A549 (cell line): ENCODE measurements at regions not wholly inside any gene's neighbourhood (a gene's known extent, or its start where the extent isn't known, plus 50 kb on each side); places are given as distances from the start of the nearest gene placed in this dataset.

ENCODE experiments used
- ATAC-seq, 2 experiments: fragments of 200-7000 bp in 1 of 2; fragments of >200 bp in 1 of 2; cut with Nextera tagmentation in 1 of 2; cut with Tn5 transposase in 1 of 2; 3 replicates each; pipeline versions ENCODE4 v1.8.0 to v1.9.1; 2018 to 2020; ENCODE audit warnings: mild to moderate bottlenecking in 1 of 2, moderate library complexity in 1 of 2
- CTCF ChIA-PET: fragments of 300-600 bp; sonication (Branson Sonifier 250); formaldehyde crosslinking; extraction: SDS; loops from one replicate; lab custom pipeline; 2021; ENCODE audit warnings: antibody characterized with exemption, inconsistent platforms; lab: Yijun Ruan, JAX
- POLR2A ChIA-PET: fragments of 350-600 bp; formaldehyde crosslinking; extraction: SDS; loops from one replicate; lab custom pipeline; 2021; ENCODE audit warnings: antibody characterized with exemption, inconsistent platforms; lab: Yijun Ruan, JAX
- DNase-seq, 2 experiments: peaks; one replicate each; pipeline versions ENCODE4 v3.0.0 to v3.0.0-alpha.2; 2011 to 2016; ENCODE audit warnings: low read depth in 1 of 2, low spot score in 1 of 2
- FAIRE-seq: peaks from 2 replicates; lab custom pipeline; 2011; peaks lifted over from hg19 to GRCh38; lab: Jason Lieb, UNC
- H3K27ac ChIP-seq, 2 experiments: fragments of >200 bp; sonication (Bioruptor Twin); formaldehyde crosslinking; 3 replicates each; pipeline ENCODE4 v1.5.1; 2016 to 2017
- H3K4me1 ChIP-seq: fragments of >200 bp; sonication (Bioruptor Twin); formaldehyde crosslinking; 3 replicates; pipeline ENCODE4 v1.6.1; 2016
- H3K4me2 ChIP-seq: fragments of >200 bp; sonication (Bioruptor Twin); formaldehyde crosslinking; 3 replicates; pipeline ENCODE4 v1.6.1; 2016
- H3K4me3 ChIP-seq: fragments of >200 bp; sonication (Bioruptor Twin); formaldehyde crosslinking; 3 replicates; pipeline ENCODE4 v1.5.1; 2016
- H3K9me3 ChIP-seq: fragments of >200 bp; sonication (Bioruptor Twin); formaldehyde crosslinking; 3 replicates; pipeline ENCODE4 v1.6.1; 2016
- CTCF ChIP-seq: fragments of >200 bp; sonication (Bioruptor Twin); formaldehyde crosslinking; IDR thresholded peaks from 3 replicates; pipeline ENCODE4 v1.5.1; 2016
- EHF ChIP-seq: fragments of 250-450 bp; sonication (Bioruptor Pico); IDR thresholded peaks from 2 replicates; pipeline ENCODE4 v1.5.0; 2020; ENCODE audit warnings: mild to moderate bottlenecking
- EHMT2 ChIP-seq: fragments of 200-600 bp; sonication (generic); IDR thresholded peaks from 2 replicates; pipeline ENCODE4 v1.6.1; 2016; ENCODE audit warnings: antibody characterized with exemption, low read depth, mild to moderate bottlenecking, moderate library complexity
- FOSB ChIP-seq: fragments of 250-450 bp; sonication (Bioruptor Pico); IDR thresholded peaks from 2 replicates; pipeline ENCODE4 v1.5.0; 2020; ENCODE audit warnings: mild to moderate bottlenecking, moderate library complexity
- FOXS1 ChIP-seq: fragments of 250-450 bp; sonication (Bioruptor Pico); IDR thresholded peaks from 2 replicates; pipeline ENCODE4 v1.5.0; 2020; ENCODE audit warnings: mild to moderate bottlenecking, moderate library complexity
- GATA3 ChIP-seq: IDR thresholded peaks from 2 replicates; pipeline ENCODE4 v1.6.1; 2012; ENCODE audit warnings: borderline replicate concordance
- HMGXB4 ChIP-seq: fragments of 250-450 bp; sonication (Bioruptor Pico); IDR thresholded peaks from 2 replicates; pipeline ENCODE4 v1.5.0; 2021; ENCODE audit warnings: mild to moderate bottlenecking, moderate library complexity, borderline replicate concordance
- HOXB13 ChIP-seq: fragments of 250-450 bp; sonication (Bioruptor Pico); IDR thresholded peaks from 2 replicates; pipeline ENCODE4 v1.5.0; 2020; ENCODE audit warnings: low read depth, mild to moderate bottlenecking, moderate library complexity
- NFE2L2 ChIP-seq: fragments of 150-350 bp; conservative IDR thresholded peaks from 2 replicates; pipeline ENCODE4 v1.6.1; 2014; ENCODE audit warnings: low read length
- RAD21 ChIP-seq, 2 experiments: fragments of >200 bp in 1 of 2; sonication (Bioruptor Twin) in 1 of 2; formaldehyde crosslinking in 1 of 2; IDR thresholded peaks in 1 of 2; conservative IDR thresholded peaks in 1 of 2; 2 replicates in 1 of 2; 3 replicates in 1 of 2; pipeline ENCODE4 v1.6.1; 2012 to 2018; ENCODE audit warnings: inconsistent platforms in 1 of 2
- REST ChIP-seq: fragments of 200-600 bp; sonication (generic); IDR thresholded peaks from 2 replicates; pipeline ENCODE4 v1.6.1; 2016; ENCODE audit warnings: antibody characterized with exemption, mild to moderate bottlenecking, moderate library complexity
- SMC3 ChIP-seq: fragments of >200 bp; sonication (Bioruptor Twin); formaldehyde crosslinking; IDR thresholded peaks from 3 replicates; pipeline ENCODE4 v1.6.1; 2018; ENCODE audit warnings: inconsistent platforms
- USF2 ChIP-seq: fragments of 450-650 bp; IDR thresholded peaks from 2 replicates; pipeline ENCODE4 v1.6.1; 2014; ENCODE audit warnings: antibody characterized with exemption
- WGBS: methylation state at CpG from one replicate; pipeline ENCODE4 v1.1.6; 2017; ENCODE audit errors: missing lambda C conversion rate; 5-methylcytosine and 5-hydroxymethylcytosine counted together

- CTCF ChIA-PET: interaction anchor here (0.6 to 2.6 kb wide), 18 partner anchors 10 to 984 kb away, joined by 3 to 19 read pairs (median 4); no protein-coding TSS in a partner anchor
- DNase-seq (peak in 1 of 2 experiments; percentile 32), ATAC-seq (no peak)
- no peak overlapping the region for H3K4me3 ChIP-seq
- peaks cover 16% of the 10 kb centered on the region; the same call in 2 of the 3 replicates for H3K4me1 ChIP-seq
- WGBS: 2% methylated on average over 4 of the region's 4 CpGs
- TF ChIP-seq SMC3 (peak; percentile 73), HOXB13 (CRISPR knock-in tag) (no peak), CTCF (peak; percentile 70), HMGXB4 (CRISPR knock-in tag) (no peak), RAD21 (conservative IDR thresholded peaks at IDR 0.05 in 1 of 2, IDR thresholded peaks at IDR 0.05 in 1 of 2) (peak; percentile 37 to 58), FOSB (CRISPR knock-in tag) (no peak), GATA3 (no peak)
- TF ChIP-seq, all 56 proteins: peak for 3
- Histone ChIP-seq H3K4me2 (peak overlapping the region; percentile 68), H3K27ac (0 out of 6 replicates have a peak overlapping the region, but pooled peaks of 1 of the 2 experiments have one; percentile 47), H3K9me3 (no peaks in the 10 kb centered on the region)
- no peak for FAIRE-seq
- POLR2A ChIA-PET: interaction anchor here (0.6 kb wide), 1 partner anchor 89 kb away, joined by 3 read pairs; no protein-coding TSS in a partner anchor
These were observed 69.8 kb downstream of the KCNRG start for GRCh38 chr13:50085063-50085462.

- ChIA-PET POLR2A (interaction anchor here (0.6 kb wide), 1 partner anchor 822 kb away, joined by 3 read pairs; no protein-coding TSS in a partner anchor), CTCF (interaction anchor here (1.0 kb wide), 1 partner anchor 822 kb away, joined by 4 read pairs; no protein-coding TSS in a partner anchor)
- H3K9me3 ChIP-seq: no peaks in the 10 kb centered on the region
- no peak for TF ChIP-seq FOXS1 (CRISPR knock-in tag)
- TF ChIP-seq, all 56 proteins: peak for 0
- no peak for ATAC-seq
- no peak for FAIRE-seq
- H3K27ac ChIP-seq: no peak overlapping the region
- no peak for DNase-seq
- no peak overlapping the region for H3K4me2 ChIP-seq
- H3K4me1 ChIP-seq: peaks cover 8% of the 10 kb centered on the region; the same call in 1 of the 3 replicates
- 79% methylated on average over 1 of the region's 1 CpG for WGBS
- no peak overlapping the region for H3K4me3 ChIP-seq
These were observed 74.4 kb downstream of the KCNRG start for GRCh38 chr13:50089633-50090032.

- DNase-seq (no peak), FAIRE-seq (no peak), ATAC-seq (no peak)
- no peak overlapping the region for H3K27ac ChIP-seq
- no peak overlapping the region for H3K4me2 ChIP-seq
- H3K4me3 ChIP-seq: no peak overlapping the region
- WGBS: 87% methylated on average over 5 of the region's 5 CpGs
- CTCF ChIA-PET: interaction anchor here (1.0 kb wide), 1 partner anchor 822 kb away, joined by 4 read pairs; no protein-coding TSS in a partner anchor
- H3K4me1 ChIP-seq: 0 out of 3 replicates have a peak, but pooled peaks cover 5% of the 10 kb centered on the region
- no peak for TF ChIP-seq EHF (CRISPR knock-in tag)
- no peaks in the 10 kb centered on the region for H3K9me3 ChIP-seq
- POLR2A ChIA-PET: interaction anchor here (0.6 kb wide), 1 partner anchor 822 kb away, joined by 3 read pairs; no protein-coding TSS in a partner anchor
These were observed 75.0 kb downstream of the KCNRG start for GRCh38 chr13:50090211-50090610.

- POLR2A ChIA-PET: no interaction called here
- Histone ChIP-seq H3K4me2 (no peak overlapping the region), H3K9me3 (peaks cover 18% of the 10 kb centered on the region), H3K4me3 (no peak overlapping the region), H3K27ac (no peak overlapping the region), H3K4me1 (0 out of 3 replicates have a peak, but pooled peaks cover under 1% of the 10 kb centered on the region)
- TF ChIP-seq REST (no peak), NFE2L2 (no peak), USF2 (no peak), EHMT2 (no peak)
- FAIRE-seq: no peak
- ATAC-seq: no peak
- CTCF ChIA-PET: interaction anchor here (0.9 kb wide), 1 partner anchor 10 kb away, joined by 3 read pairs; no protein-coding TSS in a partner anchor
- DNase-seq: no peak
These were observed 79.5 kb downstream of the KCNRG start for GRCh38 chr13:50094615-50095293.
